ENCODE measurements at regions not wholly inside any gene's neighbourhood (a gene's known extent, or its start where the extent isn't known, plus 50 kb on each side); places are given as distances from the start of the nearest gene placed in this dataset.
"Not testable (repeated sequence)": the region's sequence is repeated elsewhere in the genome, so short reads cannot be mapped to it uniquely, and the experiment has no call there.

GRCh38 chr6:135686784-135687301 is 164.7 kb upstream of the PDE7B start:
- Histone ChIP-seq H3K27ac (peak overlapping the region in 2 of 4 donors; percentile 5 to 38), H3K9me3 (no peaks in the 10 kb centered on the region), H3K36me3 (no peaks in the 10 kb centered on the region), H3K4me1 (peaks cover 0 to 27% (median 3%) of the 10 kb centered on the region in 4 donors), H3K4me3 (no peak overlapping the region), H3K27me3 (no peaks in the 10 kb centered on the region)
- TF ChIP-seq POLR2A (IDR thresholded peaks at IDR 0.05) (no peak), EP300 (IDR thresholded peaks at IDR 0.05) (peak in 1 of 2 donors; percentile 63), CTCF (IDR thresholded peaks at IDR 0.05) (no peak)
- 24 to 26% methylated on average over 2 of the region's 2 CpGs for WGBS, 2 donors
- no peak for DNase-seq (ENCODE audit: low spot score in 2 of 2)

GRCh38 chr6:135688476-135688875 is 163.0 kb upstream of the PDE7B start:
- H3K4me3 ChIP-seq; H3K27ac ChIP-seq; H3K27me3 ChIP-seq; H3K9me3 ChIP-seq; H3K36me3 ChIP-seq; DNase-seq (ENCODE audit: low spot score in 2 of 2): not testable (repeated sequence)
- H3K4me1 ChIP-seq = peaks cover 0 to 27% (median 3%) of the 10 kb centered on the region in 4 donors
- WGBS, 2 donors = 89 to 93% methylated on average over 6 of the region's 6 CpGs

GRCh38 chr6:135692426-135692825 is 159.1 kb upstream of the PDE7B start:
- Histone ChIP-seq H3K4me3 (no peak overlapping the region), H3K27me3 (no peaks in the 10 kb centered on the region), H3K9me3 (no peaks in the 10 kb centered on the region), H3K36me3 (no peaks in the 10 kb centered on the region), H3K27ac (no peak overlapping the region), H3K4me1 (peaks cover 0 to 2% (median 0%) of the 10 kb centered on the region in 4 donors)
- TF ChIP-seq CTCF (IDR thresholded peaks at IDR 0.05) (no peak), EP300 (IDR thresholded peaks at IDR 0.05) (no peak), POLR2A (IDR thresholded peaks at IDR 0.05) (no peak)
- no peak for DNase-seq (ENCODE audit: low spot score in 2 of 2)
- WGBS, 2 donors = 65 to 70% methylated on average over 2 of the region's 2 CpGs

GRCh38 chr6:135693811-135694370 is 157.6 kb upstream of the PDE7B start:
- TF ChIP-seq POLR2A (IDR thresholded peaks at IDR 0.05) (no peak), CTCF (IDR thresholded peaks at IDR 0.05) (no peak), EP300 (IDR thresholded peaks at IDR 0.05) (no peak)
- no peak for DNase-seq (ENCODE audit: low spot score in 2 of 2)
- no peaks in the 10 kb centered on the region for H3K4me1 ChIP-seq
- WGBS, 2 donors = 70 to 72% methylated on average over 7 of the region's 7 CpGs
- H3K27ac ChIP-seq = no peak overlapping the region
- H3K4me3 ChIP-seq = no peak overlapping the region
- no peaks in the 10 kb centered on the region for H3K36me3 ChIP-seq
- H3K27me3 ChIP-seq = no peaks in the 10 kb centered on the region
- no peaks in the 10 kb centered on the region for H3K9me3 ChIP-seq

GRCh38 chr6:135699705-135700104 is 151.8 kb upstream of the PDE7B start:
- no peaks in the 10 kb centered on the region for H3K27me3 ChIP-seq
- H3K36me3 ChIP-seq = no peaks in the 10 kb centered on the region
- no peaks in the 10 kb centered on the region for H3K9me3 ChIP-seq
- no peak overlapping the region for H3K4me3 ChIP-seq
- TF ChIP-seq CTCF (IDR thresholded peaks at IDR 0.05) (no peak), EP300 (IDR thresholded peaks at IDR 0.05) (no peak)
- H3K4me1 ChIP-seq = no peaks in the 10 kb centered on the region
- 71 to 83% methylated on average over 3 of the region's 3 CpGs for WGBS, 2 donors
- H3K27ac ChIP-seq = no peak overlapping the region
- no peak for DNase-seq (ENCODE audit: low spot score in 2 of 2)

- no peak for DNase-seq (ENCODE audit: low spot score in 2 of 2)
- Histone ChIP-seq H3K27ac (no peak overlapping the region), H3K9me3 (no peaks in the 10 kb centered on the region), H3K27me3 (no peaks in the 10 kb centered on the region), H3K4me1 (no peaks in the 10 kb centered on the region), H3K4me3 (no peak overlapping the region), H3K36me3 (no peaks in the 10 kb centered on the region)
- TF ChIP-seq CTCF (IDR thresholded peaks at IDR 0.05) (no peak), POLR2A (IDR thresholded peaks at IDR 0.05) (no peak), EP300 (IDR thresholded peaks at IDR 0.05) (no peak)
- 78 to 81% methylated on average over 3 of the region's 3 CpGs for WGBS, 2 donors
These were observed 150.1 kb upstream of the PDE7B start for GRCh38 chr6:135701426-135701825.
